ENCODE measurements at regions not wholly inside any gene's neighbourhood (a gene's known extent, or its start where the extent isn't known, plus 50 kb on each side); places are given as distances from the start of the nearest gene placed in this dataset.

DNA sequence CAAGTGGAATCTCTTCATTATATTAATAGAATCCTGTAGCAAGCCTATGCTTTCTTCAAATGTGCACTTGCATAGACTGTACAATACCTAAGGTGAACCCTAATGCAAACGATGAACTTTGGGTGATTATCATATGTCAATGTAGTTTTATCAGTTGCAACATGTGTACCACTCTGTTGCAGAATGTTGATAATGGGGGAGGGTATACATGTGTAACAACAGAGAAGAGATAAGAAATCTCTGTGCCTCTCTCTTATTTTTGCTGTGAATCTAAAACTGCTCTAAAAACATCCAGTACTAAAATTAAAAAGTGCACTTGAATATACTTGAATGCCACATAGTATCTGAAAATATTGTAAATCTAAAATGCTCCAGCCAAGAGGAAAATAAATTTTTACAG lies 820.8 kb upstream of the MIR17HG start:
- TF ChIP-seq EZH2 (IDR thresholded peaks at IDR 0.05; ENCODE audit: borderline replicate concordance) = no peak
- TF ChIP-seq, protein P1, sequence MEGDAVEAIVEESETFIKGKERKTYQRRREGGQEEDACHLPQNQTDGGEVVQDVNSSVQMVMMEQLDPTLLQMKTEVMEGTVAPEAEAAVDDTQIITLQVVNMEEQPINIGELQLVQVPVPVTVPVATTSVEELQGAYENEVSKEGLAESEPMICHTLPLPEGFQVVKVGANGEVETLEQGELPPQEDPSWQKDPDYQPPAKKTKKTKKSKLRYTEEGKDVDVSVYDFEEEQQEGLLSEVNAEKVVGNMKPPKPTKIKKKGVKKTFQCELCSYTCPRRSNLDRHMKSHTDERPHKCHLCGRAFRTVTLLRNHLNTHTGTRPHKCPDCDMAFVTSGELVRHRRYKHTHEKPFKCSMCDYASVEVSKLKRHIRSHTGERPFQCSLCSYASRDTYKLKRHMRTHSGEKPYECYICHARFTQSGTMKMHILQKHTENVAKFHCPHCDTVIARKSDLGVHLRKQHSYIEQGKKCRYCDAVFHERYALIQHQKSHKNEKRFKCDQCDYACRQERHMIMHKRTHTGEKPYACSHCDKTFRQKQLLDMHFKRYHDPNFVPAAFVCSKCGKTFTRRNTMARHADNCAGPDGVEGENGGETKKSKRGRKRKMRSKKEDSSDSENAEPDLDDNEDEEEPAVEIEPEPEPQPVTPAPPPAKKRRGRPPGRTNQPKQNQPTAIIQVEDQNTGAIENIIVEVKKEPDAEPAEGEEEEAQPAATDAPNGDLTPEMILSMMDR (IDR thresholded peaks at IDR 0.05; ENCODE audit: poor library complexity) = no peak
